Transverse colon (tissue), 4 donors: ENCODE measurements at regions not wholly inside any gene's neighbourhood (a gene's known extent, or its start where the extent isn't known, plus 50 kb on each side); places are given as distances from the start of the nearest gene placed in this dataset.

Source experiments
- CTCF ChIP-seq, 5 experiments: fragments of 200-600 bp in 3 of 5; fragments of 450-650 bp in 2 of 5; sonication (generic) in 3 of 5; IDR thresholded peaks; 1 replicate in 2 of 5; 2 replicates in 3 of 5; pipeline ENCODE4 v1.5.1; 2016 to 2017; ENCODE audit warnings: antibody characterized with exemption in 5 of 5, inconsistent platforms in 3 of 5, mild to moderate bottlenecking in 2 of 5, moderate library complexity in 1 of 5
- EP300 ChIP-seq: sonication (generic); formaldehyde crosslinking; IDR thresholded peaks from one replicate; pipeline ENCODE4 v1.6.1; 2017; ENCODE audit warnings: antibody characterized with exemption, low read depth
- POLR2A ChIP-seq: fragments of 450-650 bp; IDR thresholded peaks from one replicate; pipeline ENCODE4 v1.6.1; 2016; ENCODE audit warnings: antibody characterized with exemption, mild to moderate bottlenecking, moderate library complexity
- POLR2AphosphoS5 ChIP-seq, 3 donors: sonication (generic); formaldehyde crosslinking; IDR thresholded peaks; one replicate each; pipeline ENCODE4 v1.6.1; 2016; ENCODE audit warnings: antibody characterized with exemption in 3 of 3

GRCh38 chr7:12917801-12918200 lies 230.4 kb downstream of the ARL4A start:
- TF ChIP-seq CTCF (IDR thresholded peaks at IDR 0.05) (no peak), EP300 (no peak), POLR2A (no peak), POLR2AphosphoS5 (IDR thresholded peaks at IDR 0.05) (no peak)
